ENCODE measurements at regions not wholly inside any gene's neighbourhood (a gene's known extent, or its start where the extent isn't known, plus 50 kb on each side); places are given as distances from the start of the nearest gene placed in this dataset.

DNA sequence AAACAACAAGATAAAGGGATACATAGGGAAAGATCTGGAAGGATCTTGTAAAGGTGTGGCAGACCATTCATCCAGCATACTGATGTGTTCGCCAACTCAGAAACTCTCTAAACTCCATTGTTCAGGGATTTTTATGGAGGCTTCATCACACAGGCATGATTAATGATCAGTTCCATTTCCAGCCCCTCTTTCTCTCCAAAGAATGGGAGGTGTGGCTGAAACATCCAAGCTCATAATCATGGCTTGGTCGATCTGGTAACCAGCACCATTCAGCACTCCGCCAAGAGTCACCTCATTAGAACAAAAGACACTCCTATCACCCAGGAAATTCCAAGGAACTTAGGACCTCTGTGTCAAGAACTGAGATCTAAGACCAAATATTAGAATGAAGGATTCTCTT, 180.6 kb upstream of the RNPC3 start:
- Histone ChIP-seq H3K27me3 (no peaks in the 10 kb centered on the region), H3K4me3 (no peak overlapping the region), H3K9me3 (no peaks in the 10 kb centered on the region), H3K27ac (no peak overlapping the region), H3K4me1 (no peaks in the 10 kb centered on the region), H3K36me3 (no peaks in the 10 kb centered on the region)
- WGBS, 2 donors (ENCODE audit: low coverage in 1 of 2), result 76 to 100% methylated on average over 1 to 3 of the region's 3 CpGs
- TF ChIP-seq EP300 (IDR thresholded peaks at IDR 0.05; ENCODE audit: low read depth) (no peak), POLR2AphosphoS5 (IDR thresholded peaks at IDR 0.05) (no peak), POLR2A (IDR thresholded peaks at IDR 0.05) (no peak)
- TF ChIP-seq, protein P1, sequence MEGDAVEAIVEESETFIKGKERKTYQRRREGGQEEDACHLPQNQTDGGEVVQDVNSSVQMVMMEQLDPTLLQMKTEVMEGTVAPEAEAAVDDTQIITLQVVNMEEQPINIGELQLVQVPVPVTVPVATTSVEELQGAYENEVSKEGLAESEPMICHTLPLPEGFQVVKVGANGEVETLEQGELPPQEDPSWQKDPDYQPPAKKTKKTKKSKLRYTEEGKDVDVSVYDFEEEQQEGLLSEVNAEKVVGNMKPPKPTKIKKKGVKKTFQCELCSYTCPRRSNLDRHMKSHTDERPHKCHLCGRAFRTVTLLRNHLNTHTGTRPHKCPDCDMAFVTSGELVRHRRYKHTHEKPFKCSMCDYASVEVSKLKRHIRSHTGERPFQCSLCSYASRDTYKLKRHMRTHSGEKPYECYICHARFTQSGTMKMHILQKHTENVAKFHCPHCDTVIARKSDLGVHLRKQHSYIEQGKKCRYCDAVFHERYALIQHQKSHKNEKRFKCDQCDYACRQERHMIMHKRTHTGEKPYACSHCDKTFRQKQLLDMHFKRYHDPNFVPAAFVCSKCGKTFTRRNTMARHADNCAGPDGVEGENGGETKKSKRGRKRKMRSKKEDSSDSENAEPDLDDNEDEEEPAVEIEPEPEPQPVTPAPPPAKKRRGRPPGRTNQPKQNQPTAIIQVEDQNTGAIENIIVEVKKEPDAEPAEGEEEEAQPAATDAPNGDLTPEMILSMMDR (IDR thresholded peaks at IDR 0.05), result no peak
- no peak for DNase-seq
- in situ Hi-C loops (cut with MboI; ENCODE audit: low pct_ligation_motif_present in 1 of 4, low pct_unique_long_range_greater_than_20kb in 1 of 4, low sequenced_read_pairs in 3 of 4), result no loop called here
- intact Hi-C loops (cut with DNase I; ENCODE audit: low total_unique reads), result no loop called here

DNA sequence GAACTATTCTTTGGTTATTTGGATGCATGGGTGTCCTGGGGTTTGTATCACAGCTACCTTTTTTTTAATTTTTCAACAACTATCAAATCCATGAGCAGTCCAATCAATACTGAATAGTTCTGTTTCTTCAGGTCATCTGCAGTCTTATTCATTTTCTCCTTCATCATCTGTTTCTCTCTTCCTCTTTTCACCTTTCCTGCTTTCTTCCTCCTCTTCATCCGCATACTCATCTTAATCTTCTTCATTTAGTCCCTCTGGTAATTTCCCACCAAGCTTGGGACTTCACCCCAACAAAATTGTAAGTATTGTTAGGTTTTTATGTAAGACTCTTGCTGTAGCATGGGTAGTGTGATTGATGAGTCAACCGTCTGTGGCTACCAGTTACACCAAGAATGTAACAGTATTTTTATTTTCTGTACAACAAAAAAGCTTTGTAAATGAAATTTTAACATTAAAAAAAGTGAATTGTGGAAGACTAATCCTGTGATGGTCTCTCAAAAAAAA, 184.1 kb upstream of the RNPC3 start:
- Histone ChIP-seq H3K27me3 (no peaks in the 10 kb centered on the region), H3K27ac (no peak overlapping the region), H3K9me3 (no peaks in the 10 kb centered on the region), H3K4me1 (no peaks in the 10 kb centered on the region), H3K36me3 (no peaks in the 10 kb centered on the region), H3K4me3 (no peak overlapping the region)
- in situ Hi-C loops (cut with MboI; ENCODE audit: low pct_ligation_motif_present in 1 of 4, low pct_unique_long_range_greater_than_20kb in 1 of 4, low sequenced_read_pairs in 3 of 4), result no loop called here
- DNase-seq, result no peak
- TF ChIP-seq POLR2A (IDR thresholded peaks at IDR 0.05) (no peak), POLR2AphosphoS5 (IDR thresholded peaks at IDR 0.05) (no peak), EP300 (IDR thresholded peaks at IDR 0.05; ENCODE audit: low read depth) (no peak)
- TF ChIP-seq, protein P1 (IDR thresholded peaks at IDR 0.05), result no peak
- 76 to 83% methylated on average over 2 of the region's 2 CpGs for WGBS, 2 donors (ENCODE audit: low coverage in 1 of 2)
- intact Hi-C loops (cut with DNase I; ENCODE audit: low total_unique reads), result no loop called here

DNA sequence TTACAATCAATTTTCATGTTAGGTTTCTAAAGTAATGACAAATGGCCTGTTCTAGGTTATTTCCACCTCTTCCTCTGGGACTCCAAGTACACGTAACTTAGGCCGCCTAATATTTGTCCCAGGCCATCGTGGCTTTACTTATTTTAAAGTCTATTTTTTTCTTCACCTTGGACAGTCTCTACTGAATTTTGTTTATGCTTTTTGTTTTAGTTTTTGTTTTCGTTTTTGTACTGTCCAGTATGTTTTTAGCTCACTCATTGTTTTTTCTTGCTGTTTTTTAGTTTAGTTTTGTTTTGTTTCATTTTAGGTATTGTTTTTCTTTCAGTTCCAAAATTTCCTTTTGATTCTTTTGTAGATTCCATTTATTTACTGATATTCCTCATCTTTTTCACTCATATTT, 187.7 kb upstream of the RNPC3 start:
- Histone ChIP-seq H3K4me1 (no peaks in the 10 kb centered on the region), H3K4me3 (no peak overlapping the region), H3K36me3 (no peaks in the 10 kb centered on the region), H3K27ac (no peak overlapping the region), H3K9me3 (no peaks in the 10 kb centered on the region), H3K27me3 (no peaks in the 10 kb centered on the region)
- in situ Hi-C loops (cut with MboI; ENCODE audit: low pct_ligation_motif_present in 1 of 4, low pct_unique_long_range_greater_than_20kb in 1 of 4, low sequenced_read_pairs in 3 of 4) (no loop called here), intact Hi-C loops (cut with DNase I; ENCODE audit: low total_unique reads) (no loop called here)
- no peak for DNase-seq
- TF ChIP-seq POLR2AphosphoS5 (IDR thresholded peaks at IDR 0.05) (no peak), EP300 (IDR thresholded peaks at IDR 0.05; ENCODE audit: low read depth) (no peak), POLR2A (IDR thresholded peaks at IDR 0.05) (no peak)
- TF ChIP-seq, protein P1 (IDR thresholded peaks at IDR 0.05), result no peak
- WGBS, 2 donors (ENCODE audit: low coverage in 1 of 2), result 69 to 81% methylated on average over 4 of the region's 4 CpGs

DNA sequence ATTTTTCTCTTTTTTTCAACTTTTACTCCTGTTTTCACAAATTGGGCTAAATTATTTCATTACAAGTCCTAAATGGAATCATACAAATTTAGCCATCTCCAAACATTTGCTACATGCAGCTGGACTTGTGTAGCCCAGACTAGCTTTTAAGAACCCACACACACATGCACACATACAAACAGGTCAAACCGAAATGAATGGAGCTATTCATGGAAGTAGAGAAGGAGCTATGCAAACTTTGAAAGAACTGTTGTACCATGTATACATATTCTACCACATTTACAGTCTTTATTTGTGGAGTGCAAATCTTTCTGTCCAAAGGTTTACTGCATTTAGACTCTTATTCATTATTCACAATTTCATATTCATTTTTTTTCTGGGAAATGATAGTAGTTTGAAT, 189.1 kb upstream of the RNPC3 start:
- intact Hi-C loops (cut with DNase I; ENCODE audit: low total_unique reads), result no loop called here
- no peak for TF ChIP-seq POLR2AphosphoS5 (IDR thresholded peaks at IDR 0.05)
- TF ChIP-seq EP300 (IDR thresholded peaks at IDR 0.05; ENCODE audit: low read depth), result no peak
- no peak for TF ChIP-seq POLR2A (IDR thresholded peaks at IDR 0.05)
- TF ChIP-seq, protein P1 (IDR thresholded peaks at IDR 0.05), result no peak
- Histone ChIP-seq H3K4me1 (no peaks in the 10 kb centered on the region), H3K27ac (no peak overlapping the region), H3K4me3 (no peak overlapping the region), H3K9me3 (no peaks in the 10 kb centered on the region), H3K27me3 (no peaks in the 10 kb centered on the region), H3K36me3 (no peaks in the 10 kb centered on the region)
- 57% methylated on average over 1 of the region's 1 CpG for WGBS, 2 donors (ENCODE audit: low coverage in 1 of 2)
- DNase-seq, result no peak
- in situ Hi-C loops (cut with MboI; ENCODE audit: low pct_ligation_motif_present in 1 of 4, low pct_unique_long_range_greater_than_20kb in 1 of 4, low sequenced_read_pairs in 3 of 4), result no loop called here

Data from transverse colon (tissue), 4 donors.